ENCODE measurements at regions not wholly inside any gene's neighbourhood (a gene's known extent, or its start where the extent isn't known, plus 50 kb on each side); places are given as distances from the start of the nearest gene placed in this dataset.

GRCh38 chr20:17859002-17859615 is 109.5 kb downstream of the SNX5 start:
- DNase-seq (ENCODE audit: low spot score) = no peak
- Mint-ChIP-seq H3K4me3 (ENCODE audit: unreplicated experiment) (no peak overlapping the region), H3K36me3 (ENCODE audit: low read depth) (no peaks in the 10 kb centered on the region), H3K4me1 (ENCODE audit: low read depth) (peaks cover 16% of the 10 kb centered on the region), H3K27ac (ENCODE audit: unreplicated experiment) (no peak overlapping the region), H3K27me3 (ENCODE audit: low read depth) (peaks cover 5% of the 10 kb centered on the region), H3K9me3 (ENCODE audit: low read depth) (no peaks in the 10 kb centered on the region)
- TF ChIP-seq CTCF (IDR thresholded peaks at IDR 0.05) = no peak

GRCh38 chr20:17858450-17859001 is 110.1 kb downstream of the SNX5 start:
- Mint-ChIP-seq H3K9me3 (ENCODE audit: low read depth) (no peaks in the 10 kb centered on the region), H3K4me3 (ENCODE audit: unreplicated experiment) (no peak overlapping the region), H3K4me1 (ENCODE audit: low read depth) (peaks cover 11% of the 10 kb centered on the region), H3K27me3 (ENCODE audit: low read depth) (peaks cover 5% of the 10 kb centered on the region), H3K27ac (ENCODE audit: unreplicated experiment) (no peak overlapping the region), H3K36me3 (ENCODE audit: low read depth) (no peaks in the 10 kb centered on the region)
- no peak for TF ChIP-seq CTCF (IDR thresholded peaks at IDR 0.05)
- no peak for DNase-seq (ENCODE audit: low spot score)

GRCh38 chr20:17857639-17858449 is 110.8 kb downstream of the SNX5 start:
- no peak overlapping the region for H3K27ac Mint-ChIP-seq (ENCODE audit: unreplicated experiment)

GRCh38 chr20:17856837-17857605 is 111.6 kb downstream of the SNX5 start:
- TF ChIP-seq CTCF (IDR thresholded peaks at IDR 0.05) = no peak
- Mint-ChIP-seq H3K4me3 (ENCODE audit: unreplicated experiment) (no peak overlapping the region), H3K9me3 (ENCODE audit: low read depth) (no peaks in the 10 kb centered on the region), H3K36me3 (ENCODE audit: low read depth) (no peaks in the 10 kb centered on the region), H3K27me3 (ENCODE audit: low read depth) (peaks cover 2% of the 10 kb centered on the region), H3K27ac (ENCODE audit: unreplicated experiment) (no peak overlapping the region), H3K4me1 (ENCODE audit: low read depth) (peaks cover 10% of the 10 kb centered on the region)
- no peak for DNase-seq (ENCODE audit: low spot score)

More at GRCh38 chr20:17857639-17858449, 110.8 kb downstream of the SNX5 start:
- Mint-ChIP-seq H3K9me3 (ENCODE audit: low read depth) (no peaks in the 10 kb centered on the region), H3K27me3 (ENCODE audit: low read depth) (peaks cover 5% of the 10 kb centered on the region), H3K4me3 (ENCODE audit: unreplicated experiment) (no peak overlapping the region), H3K36me3 (ENCODE audit: low read depth) (no peaks in the 10 kb centered on the region), H3K4me1 (ENCODE audit: low read depth) (peaks cover 10% of the 10 kb centered on the region)
- no peak for TF ChIP-seq CTCF (IDR thresholded peaks at IDR 0.05)
- no peak for DNase-seq (ENCODE audit: low spot score)

- no peaks in the 10 kb centered on the region for H3K36me3 Mint-ChIP-seq (ENCODE audit: low read depth)
- no peak overlapping the region for H3K4me3 Mint-ChIP-seq (ENCODE audit: unreplicated experiment)
- H3K9me3 Mint-ChIP-seq (ENCODE audit: low read depth) = no peaks in the 10 kb centered on the region
- no peak overlapping the region for H3K27ac Mint-ChIP-seq (ENCODE audit: unreplicated experiment)
- DNase-seq (ENCODE audit: low spot score) = no peak
- no peak for TF ChIP-seq CTCF (IDR thresholded peaks at IDR 0.05)
- no peaks in the 10 kb centered on the region for H3K27me3 Mint-ChIP-seq (ENCODE audit: low read depth)
- peaks cover 16% of the 10 kb centered on the region for H3K4me1 Mint-ChIP-seq (ENCODE audit: low read depth)
These were observed 112.5 kb downstream of the SNX5 start for GRCh38 chr20:17856024-17856564.

Measured in chondrocyte (in vitro differentiated cells).